ENCODE measurements at regions not wholly inside any gene's neighbourhood (a gene's known extent, or its start where the extent isn't known, plus 50 kb on each side); places are given as distances from the start of the nearest gene placed in this dataset.

DNA sequence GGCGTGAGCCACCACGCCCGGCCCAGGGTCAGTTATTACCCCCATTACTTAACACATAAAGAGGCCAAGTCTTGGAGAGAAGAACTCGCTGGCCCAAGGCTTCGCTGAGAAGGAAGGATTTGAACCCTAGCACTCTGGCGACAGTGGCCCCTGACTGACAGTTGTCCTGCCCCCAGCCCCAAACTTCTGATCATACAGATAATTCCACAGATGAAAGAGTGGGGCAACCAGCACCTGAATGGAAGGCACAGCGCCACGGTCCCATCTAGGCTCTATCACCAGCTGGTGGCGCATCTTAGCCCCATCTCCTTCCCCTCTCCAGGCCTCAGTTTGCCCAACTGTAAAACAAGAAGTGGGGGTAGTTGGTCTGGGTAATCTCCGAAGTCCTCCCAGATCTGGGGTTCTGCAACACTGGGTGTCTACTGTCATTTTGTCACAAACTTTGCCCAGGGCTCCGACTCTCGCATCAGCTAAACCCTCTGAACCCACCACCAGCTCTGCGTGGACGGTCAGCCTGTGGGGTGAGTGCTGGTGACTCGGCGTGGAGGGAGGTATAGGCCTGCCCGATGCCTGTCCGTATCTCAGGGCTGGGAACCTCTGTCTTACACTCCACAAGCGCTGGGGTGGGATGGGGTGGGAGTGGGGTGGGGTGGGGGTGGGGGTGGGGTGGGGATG, 209.3 kb downstream of the C9orf50 start:
- DNase-seq = no peak

DNA sequence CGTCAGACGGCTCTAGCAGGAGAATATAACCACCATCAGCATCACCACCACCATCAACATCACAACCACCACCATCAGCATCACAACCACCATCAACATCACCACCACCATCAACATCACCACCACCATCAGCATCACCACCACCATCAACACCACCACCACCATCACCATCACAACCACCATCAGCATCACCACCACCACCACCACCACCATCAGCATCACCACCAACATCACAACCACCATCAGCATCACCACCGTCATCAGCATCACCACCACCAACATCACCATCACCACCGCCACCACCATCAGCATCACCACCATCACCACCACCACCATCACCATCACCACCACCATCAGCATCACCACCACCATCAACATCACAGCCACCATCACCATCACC, 210.7 kb downstream of the C9orf50 start:
- no peak for DNase-seq

DNA sequence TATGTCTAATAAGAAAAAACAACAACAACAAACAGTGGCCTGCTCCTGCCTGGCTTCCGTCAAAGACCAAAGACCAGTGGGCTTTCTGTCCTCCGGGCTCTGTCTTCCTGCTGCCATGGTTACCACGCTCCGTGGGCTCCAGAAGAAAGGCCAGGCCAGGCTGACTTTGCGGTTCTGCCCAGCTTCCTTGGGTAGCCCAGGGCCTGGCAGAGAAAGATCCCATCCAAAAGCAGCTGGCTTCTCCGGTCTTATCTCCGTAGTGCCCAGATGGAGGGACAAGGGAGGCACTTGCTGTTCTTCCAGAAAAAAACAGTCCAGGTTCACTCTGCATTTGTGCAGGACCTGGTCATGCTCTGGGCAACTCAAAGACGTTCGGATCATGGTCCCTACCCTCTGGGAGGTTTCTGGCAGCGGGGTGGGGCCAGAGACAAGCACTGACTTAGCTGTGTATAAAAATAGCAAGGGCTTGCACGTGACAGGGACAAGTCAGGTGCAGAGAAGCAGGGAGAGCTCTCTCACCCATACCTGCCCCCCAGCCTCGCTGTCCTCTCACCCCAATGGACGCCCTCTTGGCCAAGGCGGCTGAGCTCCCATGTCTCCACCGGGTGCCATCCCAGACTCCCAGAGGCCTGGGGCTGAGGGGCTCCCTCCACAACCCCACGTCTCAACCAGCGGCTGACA, 212.2 kb downstream of the C9orf50 start:
- DNase-seq = no peak

DNA sequence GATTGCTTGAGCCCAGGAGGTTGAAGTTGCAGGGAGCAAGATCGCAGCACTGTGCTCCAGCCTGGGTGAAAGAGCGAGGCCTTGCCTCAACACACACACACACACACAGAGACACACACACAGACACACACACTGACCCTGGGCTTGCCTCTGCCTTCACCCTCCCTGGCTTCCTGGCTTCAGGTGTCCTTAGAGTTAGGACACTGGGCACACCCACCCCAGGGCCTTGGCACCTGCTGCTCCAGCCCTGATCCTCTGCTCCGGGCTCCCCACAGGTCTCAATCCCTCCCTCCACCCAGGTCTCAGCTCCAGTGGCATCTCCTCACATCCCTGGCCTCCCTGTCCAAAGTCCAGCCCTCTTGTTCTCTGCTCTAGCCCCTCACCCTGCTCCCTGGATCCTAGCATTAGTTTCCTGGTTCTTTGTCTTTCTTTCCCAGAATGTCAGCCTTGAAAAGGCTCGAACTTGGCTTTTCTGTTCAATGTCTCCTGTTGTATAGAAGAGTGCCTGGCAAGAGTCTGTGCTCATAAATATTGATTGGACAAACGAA, 212.9 kb downstream of the C9orf50 start:
- DNase-seq = no peak

DNA sequence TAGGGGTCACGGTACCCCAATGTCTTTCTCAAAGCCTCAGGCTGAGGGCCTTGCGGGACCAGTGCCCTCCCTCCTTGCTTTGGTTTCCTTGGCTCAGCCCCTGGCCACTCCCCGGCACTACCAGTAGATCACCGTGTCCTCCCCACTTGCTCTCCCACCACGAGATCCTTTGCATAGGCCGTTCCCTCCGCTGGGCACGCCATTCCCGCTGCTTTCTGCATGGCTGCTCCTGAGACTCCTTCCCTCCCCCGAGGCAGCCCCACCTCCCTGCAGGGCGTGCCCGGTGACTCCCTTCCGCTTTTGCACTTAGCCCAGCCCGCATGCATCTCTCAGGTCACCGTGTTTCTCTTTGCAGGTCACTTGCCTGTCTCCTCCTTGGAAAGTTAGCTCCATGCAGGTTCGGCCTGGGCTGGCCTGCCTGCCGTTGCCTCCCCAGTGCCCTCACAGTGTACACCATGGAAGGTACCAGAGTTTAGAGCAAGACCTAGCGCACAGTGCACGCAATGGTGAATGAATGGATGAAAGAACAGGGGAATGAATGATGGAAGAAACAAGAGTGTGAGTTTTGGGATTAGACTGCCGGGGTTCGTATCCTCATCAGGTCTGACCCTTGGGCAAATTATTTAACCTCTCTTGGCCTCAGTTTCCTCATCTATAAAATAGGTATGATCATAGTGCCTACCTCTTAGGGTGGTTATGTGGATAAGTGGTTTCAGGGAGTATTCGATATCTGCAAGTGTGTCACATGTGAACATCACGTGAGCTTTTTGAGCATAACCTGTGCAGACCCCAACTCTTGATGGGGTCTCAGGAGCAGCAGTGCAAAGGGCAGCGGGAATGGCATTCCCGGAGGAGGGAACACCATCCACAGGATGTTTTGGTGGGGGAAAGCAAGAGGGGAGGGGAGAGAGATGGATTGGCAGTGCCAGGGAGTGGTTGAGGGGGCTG, 214.3 kb downstream of the C9orf50 start:
- DNase-seq = no peak

DNA sequence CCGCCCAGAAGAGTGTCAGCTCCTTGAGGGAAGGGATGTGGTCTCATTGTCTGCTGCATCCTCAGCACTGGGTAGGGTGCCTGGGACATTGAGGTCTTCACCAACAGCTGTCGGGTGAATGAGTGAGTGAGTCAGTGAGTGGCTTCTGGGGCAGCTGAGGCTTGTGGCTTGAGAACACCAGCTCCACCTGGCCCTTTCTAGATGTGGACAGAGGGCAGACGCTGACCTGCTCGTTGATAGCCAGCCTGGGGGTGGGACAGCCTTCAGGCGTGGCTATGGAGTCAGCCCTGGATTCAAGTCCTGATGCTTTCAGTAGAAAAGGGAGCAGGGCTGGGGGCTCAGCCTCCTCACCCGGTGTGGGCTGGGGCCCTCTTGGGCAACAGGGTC, 215.1 kb downstream of the C9orf50 start:
- DNase-seq = no peak

DNA sequence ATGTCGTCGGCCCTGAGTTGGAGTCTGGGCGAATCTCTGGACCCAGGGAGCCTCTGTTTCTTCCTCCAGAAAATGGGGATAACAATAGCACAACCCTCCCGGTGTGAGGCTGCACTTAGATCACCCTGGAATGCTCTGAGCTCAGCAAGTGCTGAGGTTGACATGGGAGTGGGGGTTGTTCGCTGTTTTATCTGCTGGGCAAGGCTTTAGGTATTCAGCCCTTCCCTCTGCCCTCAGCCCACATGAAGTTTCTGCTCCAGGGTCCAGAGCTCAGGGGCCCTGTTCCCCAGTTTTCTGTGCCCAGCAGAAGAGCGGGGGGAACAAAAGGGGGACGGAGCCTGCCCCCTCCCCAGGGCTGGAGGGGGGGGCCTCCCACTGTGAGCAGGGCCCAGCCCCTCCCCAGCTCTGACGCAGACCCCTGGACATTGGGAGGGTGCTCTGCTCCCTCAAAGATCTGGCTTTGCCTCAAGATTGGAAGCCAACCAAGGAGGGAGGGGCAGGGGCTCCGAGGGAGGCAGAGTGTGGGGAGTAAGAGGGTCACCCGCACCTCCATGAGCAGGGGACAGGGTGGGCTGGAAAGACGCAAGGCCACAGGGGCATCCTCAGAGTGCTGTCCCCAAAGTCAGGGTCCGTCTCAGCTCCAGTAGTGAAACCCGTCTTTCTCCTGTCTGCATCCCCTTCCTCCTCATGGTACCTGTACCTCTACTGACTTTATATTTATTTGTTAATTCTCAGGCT, 215.6 kb downstream of the C9orf50 start:
- no peak for DNase-seq

DNA sequence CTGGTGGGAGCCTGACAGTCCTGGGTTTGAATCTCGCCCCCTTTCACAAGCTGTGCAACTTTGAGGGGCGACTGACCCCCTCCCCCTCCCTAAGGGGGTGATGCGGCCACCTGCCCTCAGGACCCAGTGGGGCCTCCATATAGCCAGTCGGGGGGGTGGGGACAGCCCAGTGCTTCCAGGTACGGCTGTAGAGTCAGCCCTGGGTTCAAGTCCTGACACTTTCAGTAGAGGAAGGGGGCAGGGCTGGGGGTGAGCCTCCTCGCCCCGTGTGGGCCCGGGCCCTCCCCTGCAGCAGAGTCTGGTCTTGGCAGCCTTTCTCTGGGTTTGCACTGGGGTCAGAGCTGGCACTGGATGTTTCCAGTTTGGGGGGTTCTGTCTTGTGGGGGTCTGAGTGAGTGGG, 216.3 kb downstream of the C9orf50 start:
- DNase-seq = no peak

DNA sequence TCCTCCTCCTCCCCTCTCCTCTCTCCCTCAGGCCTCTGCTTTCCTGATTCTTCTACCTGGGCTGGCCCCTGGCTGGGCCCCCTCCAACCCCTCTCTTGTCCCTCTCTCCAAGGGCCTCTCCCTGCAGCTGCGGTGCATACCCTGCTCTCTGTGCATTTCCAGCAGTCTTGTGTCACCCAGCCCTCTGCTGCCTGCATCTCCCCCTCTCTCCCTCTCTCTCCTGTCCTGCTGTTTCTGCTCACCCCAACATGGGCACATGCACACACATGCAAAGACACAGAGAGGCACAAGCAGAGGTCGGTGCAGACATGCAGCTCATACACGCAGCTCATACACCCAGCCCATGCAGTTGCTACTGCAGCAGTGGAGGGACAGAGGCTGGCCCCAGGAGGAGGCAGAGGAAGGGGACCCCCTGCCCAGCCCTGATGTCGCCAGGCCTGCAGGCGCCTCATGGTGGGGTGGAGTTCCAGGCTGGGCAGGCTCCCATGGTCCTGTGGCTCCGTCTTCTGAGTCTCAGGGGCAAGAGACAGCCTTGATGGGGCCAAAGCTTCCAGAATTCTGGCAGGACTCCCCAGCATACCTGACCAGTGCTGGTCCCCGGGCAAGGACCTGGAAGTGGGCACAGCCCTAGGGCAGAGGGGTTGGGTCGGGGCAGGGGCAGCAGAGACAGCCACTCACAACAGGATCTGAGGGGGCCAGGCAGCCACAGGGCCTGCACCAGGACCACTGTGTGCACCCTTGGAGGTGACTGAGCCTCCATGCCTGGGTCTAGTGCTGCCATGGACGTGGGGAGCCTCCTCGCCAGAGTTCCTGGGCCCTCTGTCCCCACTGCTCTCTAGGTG, 216.9 kb downstream of the C9orf50 start:
- DNase-seq = no peak

DNA sequence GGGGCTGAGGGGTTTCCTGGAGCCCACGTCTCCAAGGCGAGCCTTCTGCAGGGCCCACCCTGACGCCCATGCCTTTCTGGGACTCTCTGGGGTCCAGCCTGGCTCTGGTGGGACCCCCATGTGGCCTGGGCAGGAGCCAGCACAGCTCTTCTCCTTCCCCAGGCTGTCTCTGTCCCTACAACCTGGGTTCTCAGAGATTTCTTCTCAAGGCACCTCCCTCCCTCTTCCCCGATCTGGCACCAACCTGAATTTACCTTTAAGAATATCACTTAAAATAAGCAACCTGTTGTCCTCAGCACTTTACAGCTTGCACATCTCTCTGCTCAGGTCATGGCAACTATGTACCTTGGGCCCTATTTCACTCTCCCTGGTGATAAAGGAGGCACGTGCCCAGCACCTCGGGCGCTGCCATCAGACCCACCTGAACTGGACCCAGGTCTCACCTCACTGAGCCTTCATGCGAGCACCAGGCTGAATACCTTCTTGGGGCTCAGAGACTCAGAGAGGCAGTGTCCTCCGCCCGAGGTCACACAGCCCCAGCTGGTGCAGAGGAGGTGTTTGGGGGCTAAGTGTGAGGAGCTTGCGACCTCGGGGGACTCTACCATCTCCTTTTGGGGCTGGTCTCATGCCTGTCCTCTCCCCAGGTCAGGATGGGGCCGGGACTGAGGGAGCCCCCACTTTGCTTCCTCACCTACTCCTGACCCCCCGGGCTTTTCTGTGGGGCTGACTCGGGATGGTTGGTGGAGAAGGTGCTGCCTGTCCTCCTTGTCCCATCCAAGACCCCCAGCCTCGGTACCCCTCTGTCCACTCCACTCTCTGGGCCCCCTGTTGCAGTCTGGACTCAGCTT, 217.7 kb downstream of the C9orf50 start:
- no peak for DNase-seq

DNA sequence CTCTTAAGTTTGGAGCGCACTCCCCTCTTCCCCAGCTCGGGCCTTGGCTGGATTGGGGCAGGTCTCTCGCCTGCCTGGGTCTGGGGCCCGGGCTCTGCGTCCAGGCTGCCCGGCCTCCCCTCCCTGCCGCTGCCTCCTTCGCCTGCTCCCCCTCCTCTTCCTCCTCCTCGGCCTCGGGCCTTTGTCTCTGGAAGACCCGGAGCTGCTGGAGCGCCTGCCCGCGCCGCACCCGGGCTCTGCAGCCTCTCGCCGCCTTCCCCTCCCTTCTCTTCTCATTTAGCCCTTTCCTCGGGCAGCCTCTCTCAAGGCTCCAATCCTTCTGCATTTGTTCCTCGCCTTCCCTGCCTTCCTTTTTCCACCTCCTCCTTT, 218.5 kb downstream of the C9orf50 start:
- DNase-seq = no peak

DNA sequence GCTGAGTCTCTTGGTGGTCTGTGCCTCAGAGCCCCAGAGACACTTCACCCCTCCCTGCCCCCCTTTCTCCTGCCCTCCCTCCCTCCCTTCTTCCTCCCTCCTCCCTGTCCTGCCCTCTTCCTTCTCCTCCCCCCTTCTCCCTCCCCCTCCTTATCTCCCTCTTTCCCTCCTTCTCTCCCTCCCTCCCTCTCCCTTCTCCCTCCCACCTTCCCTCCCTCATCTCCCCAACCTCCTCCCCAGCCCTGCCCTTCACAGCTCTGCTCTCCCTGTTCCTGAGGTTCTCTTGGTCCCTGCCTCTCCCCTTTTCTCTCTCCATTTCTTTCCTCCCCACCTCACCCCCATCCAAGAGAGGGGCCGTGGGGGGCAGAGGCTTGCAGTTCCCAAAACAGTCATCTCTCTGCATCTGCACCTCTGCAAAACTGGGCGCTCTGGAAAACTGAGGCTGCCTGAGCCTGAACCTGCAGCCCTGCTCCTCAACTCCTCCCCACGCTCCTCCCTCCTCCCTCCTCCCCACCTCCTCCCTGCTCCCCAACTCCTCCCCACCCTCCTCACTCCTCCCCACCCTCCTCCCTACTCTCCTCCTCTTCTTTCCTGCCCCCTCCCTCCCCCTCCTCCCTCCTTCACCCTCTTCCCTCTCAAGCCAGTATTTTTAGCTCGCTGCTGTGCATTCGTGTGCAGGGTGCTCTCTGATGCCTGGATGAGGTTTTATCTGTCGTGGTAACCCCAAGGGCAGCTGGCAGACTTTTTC, 219.1 kb downstream of the C9orf50 start:
- DNase-seq = no peak

DNA sequence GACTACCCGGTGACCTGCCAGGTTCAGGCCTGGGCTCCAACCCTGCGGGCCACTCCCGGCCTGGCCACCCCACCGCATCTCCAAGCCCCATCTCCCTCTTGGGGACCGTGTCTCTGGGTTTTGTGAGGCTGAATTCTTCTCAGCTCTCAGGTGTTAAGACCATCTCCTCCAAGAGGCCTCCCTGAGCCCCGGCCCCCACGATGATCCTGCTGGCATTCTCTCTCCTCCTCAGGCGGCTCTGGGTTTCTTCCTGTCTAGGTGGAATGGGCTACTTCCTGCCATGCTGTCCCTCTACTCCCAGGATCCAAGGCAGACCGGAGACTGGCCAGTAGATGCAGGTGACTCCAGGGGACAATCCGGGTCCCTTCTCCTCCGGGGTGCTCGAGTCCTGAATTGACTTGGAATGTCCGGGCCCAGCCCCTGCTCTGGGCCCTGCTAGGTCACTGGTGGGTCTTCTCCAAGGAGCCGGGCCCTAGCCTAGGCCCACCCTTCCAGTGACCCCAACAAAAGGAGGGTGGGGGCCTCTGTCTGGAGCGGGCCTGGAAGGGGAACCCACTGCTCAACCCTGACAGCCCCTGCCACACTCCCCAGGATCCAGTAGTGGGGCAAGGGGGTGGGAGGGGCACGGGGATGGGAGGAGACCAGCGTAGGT, 219.8 kb downstream of the C9orf50 start:
- no peak for DNase-seq

DNA sequence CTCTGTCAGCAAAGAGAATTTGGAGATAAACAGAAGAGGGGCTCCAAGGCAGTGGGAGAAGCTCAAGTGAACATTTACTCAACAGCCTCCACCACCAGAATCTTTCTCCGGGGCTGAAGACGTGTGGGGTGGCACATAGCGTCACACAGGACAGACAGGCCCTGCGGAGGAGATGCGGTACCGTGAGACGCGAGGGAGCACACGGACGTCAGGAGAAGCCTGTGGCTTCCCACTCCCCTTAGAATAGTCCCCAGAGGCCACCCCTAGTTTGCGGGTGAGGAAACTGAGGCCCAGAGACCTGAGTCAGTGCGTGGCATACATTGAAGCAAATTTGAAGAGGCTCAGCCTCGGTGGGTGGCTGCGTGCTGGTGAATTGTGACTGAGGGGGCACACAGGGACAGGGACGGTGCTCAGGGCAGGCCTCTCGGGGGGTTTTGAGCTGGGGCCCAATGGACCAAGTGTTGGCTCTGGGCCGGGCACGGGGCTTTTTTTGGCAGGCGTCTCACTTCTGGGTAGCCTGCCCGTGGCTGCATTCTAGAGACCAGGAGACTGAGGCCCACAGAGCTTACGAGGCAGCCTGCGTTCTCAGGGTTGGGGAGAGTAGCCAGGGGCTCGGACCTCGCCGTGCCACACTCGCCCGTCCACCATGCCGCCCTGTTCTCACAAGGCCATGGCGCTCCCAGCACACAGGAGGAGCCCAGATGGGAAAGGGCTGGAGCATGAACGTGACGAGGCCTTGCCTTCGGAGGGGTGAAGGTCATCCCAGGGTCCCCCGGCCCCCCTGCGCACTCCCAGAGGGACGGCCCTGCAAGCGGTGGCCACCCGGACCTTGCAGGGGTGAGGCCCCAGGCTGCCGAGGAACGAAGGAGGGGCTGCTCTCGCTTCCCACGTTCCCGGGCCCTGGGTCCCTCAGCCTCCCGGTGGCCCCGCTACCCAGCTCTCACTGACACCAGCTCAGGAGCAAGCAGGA, 220.6 kb downstream of the C9orf50 start:
- no peak for DNase-seq

DNA sequence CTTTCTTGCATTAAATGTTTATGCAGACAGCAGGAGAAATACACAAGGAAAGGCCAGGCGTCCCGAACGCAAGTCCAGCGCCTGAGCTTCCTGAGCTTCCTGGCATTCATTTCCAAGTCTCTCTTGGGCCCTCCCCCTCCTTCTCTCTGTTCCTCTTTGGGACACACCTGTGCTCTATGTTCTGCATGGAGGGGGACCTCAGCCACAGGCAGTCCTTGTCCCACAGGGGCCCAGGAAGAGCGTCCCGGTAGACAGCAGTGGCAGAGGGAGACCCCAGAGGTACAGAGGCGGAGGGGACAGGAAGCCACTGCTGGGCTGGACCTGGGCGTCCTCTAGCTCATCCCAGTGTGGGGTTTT, 221.3 kb downstream of the C9orf50 start:
- no peak for DNase-seq

DNA sequence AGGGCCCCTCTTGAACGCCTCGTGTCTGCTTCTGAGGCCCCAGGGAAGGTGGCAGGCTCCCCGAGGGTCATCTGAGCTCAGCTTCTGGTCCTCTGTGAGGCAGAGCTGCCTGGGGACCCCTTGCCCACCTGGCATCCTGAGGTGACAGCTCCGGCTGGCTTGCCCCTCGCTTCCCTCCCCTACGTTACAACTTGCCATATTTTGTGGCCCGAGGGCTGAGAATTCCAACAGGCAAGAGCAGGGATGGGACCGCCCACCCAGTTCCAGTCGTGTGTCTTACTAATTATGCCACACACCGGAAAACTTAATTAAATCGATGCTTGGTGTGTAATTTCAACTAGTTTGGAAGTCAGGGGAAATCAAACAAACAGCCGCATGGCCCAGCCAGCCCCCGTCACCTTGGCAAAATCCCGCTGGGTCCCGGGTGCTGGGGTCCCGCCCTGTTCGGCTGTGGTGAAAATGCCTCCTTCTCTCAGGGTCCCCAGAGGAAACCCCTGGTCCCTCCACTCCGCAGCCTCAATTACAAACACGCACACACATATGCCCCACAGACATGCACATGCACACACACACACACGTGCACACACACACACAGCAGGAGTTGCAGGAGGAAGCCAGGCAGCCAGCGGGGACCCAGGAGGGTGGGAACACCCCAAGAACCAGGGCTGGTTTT, 221.0 kb upstream of the IER5L start:
- DNase-seq = no peak

DNA sequence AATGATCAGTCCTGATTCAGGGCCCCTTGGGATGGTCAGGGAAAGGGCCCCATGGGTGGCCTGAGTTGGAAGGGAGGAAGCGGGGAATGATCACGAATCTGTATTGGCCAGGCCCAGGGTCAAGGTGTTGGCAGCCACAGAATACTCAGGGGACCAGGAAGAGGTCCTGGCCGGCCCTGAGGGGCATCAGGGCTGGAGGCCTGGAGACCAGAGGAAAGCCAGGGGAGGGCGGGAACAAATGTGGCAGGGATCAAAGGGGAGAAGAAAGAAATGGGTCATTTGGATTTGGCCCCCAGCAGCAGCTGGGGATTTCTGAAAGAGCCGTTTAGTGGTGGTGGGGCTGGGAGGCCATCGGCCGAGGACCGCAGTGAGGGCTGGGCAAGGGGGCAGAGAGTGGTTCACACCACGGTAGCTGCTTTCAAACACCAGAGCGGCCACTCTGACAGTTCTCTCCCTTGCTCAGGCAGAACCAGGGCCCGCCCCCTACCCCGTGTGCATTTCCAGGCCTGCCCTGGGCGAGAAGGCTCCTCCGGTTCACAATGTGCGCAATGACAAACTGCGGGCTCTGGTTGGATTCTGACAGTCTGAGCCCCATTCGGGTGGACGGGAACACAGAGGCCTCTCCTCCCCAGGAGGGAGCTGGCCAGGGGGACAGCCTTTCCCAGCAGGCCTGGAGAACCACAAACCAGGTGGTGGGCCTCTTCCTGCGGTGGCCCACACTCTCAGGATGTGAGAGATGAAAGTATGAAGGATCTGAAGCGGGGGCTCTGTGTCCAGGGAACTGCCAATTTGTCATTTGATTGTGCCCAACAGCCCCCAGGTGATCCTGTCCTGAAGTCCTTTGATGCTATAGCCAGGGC, 220.3 kb upstream of the IER5L start:
- DNase-seq = no peak

All from NCI-H1417 treated with DMSO at 0.1 percent for 48 hours (cell line).